B cell (primary cell): ENCODE measurements at regions not wholly inside any gene's neighbourhood (a gene's known extent, or its start where the extent isn't known, plus 50 kb on each side); places are given as distances from the start of the nearest gene placed in this dataset.

Source experiments
- CTCF ChIP-seq: fragments of 200-600 bp; IDR thresholded peaks from one replicate; pipeline ENCODE4 v1.8.0; 2022; ENCODE audit warnings: antibody characterized with exemption, mild to moderate bottlenecking
- EZH2 ChIP-seq: IDR thresholded peaks from 2 replicates; pipeline ENCODE4 v1.6.1; 2012; ENCODE audit warnings: borderline replicate concordance, low read depth, mild to moderate bottlenecking, moderate library complexity, low read length; ENCODE audit not compliant: insufficient read depth, poor library complexity, severe bottlenecking

- TF ChIP-seq CTCF, result no peak
- no peak for TF ChIP-seq EZH2
Observed at GRCh38 chr20:56752274-56752673, 123.2 kb downstream of the TFAP2C start.
